GM19395 (cell line): ENCODE measurements at regions not wholly inside any gene's neighbourhood (a gene's known extent, or its start where the extent isn't known, plus 50 kb on each side); places are given as distances from the start of the nearest gene placed in this dataset.

Experiments
- ATAC-seq: cut with Tn5 transposase; IDR thresholded peaks from one replicate; pipeline ENCODE4 v1.9.1; 2021; ENCODE audit warnings: mild to moderate bottlenecking, moderate library complexity; ENCODE audit not compliant: unreplicated experiment

GRCh38 chr3:30290479-30290878 lies 315.9 kb upstream of the TGFBR2 start:
- no peak for ATAC-seq

GRCh38 chr3:30292192-30292893 lies 314.1 kb upstream of the TGFBR2 start:
- no peak for ATAC-seq

- no peak for ATAC-seq
These were observed 312.7 kb upstream of the TGFBR2 start for GRCh38 chr3:30293621-30294240.

- ATAC-seq = no peak
These were observed 312.1 kb upstream of the TGFBR2 start for GRCh38 chr3:30294241-30294667.

GRCh38 chr3:30297112-30297511 lies 309.3 kb upstream of the TGFBR2 start:
- ATAC-seq = no peak

GRCh38 chr3:30299674-30300385 lies 306.6 kb upstream of the TGFBR2 start:
- no peak for ATAC-seq

GRCh38 chr3:30300809-30301208 lies 305.6 kb upstream of the TGFBR2 start:
- no peak for ATAC-seq

- ATAC-seq = no peak
These were observed 304.4 kb upstream of the TGFBR2 start for GRCh38 chr3:30302027-30302426.

GRCh38 chr3:30303770-30304169 lies 302.6 kb upstream of the TGFBR2 start:
- no peak for ATAC-seq

GRCh38 chr3:30305021-30305420 lies 301.4 kb upstream of the TGFBR2 start:
- no peak for ATAC-seq

GRCh38 chr3:30306896-30307295 lies 299.5 kb upstream of the TGFBR2 start:
- no peak for ATAC-seq

- ATAC-seq = no peak
These were observed 298.9 kb upstream of the TGFBR2 start for GRCh38 chr3:30307372-30307950.

GRCh38 chr3:30308131-30308530 lies 298.3 kb upstream of the TGFBR2 start:
- ATAC-seq = no peak

- ATAC-seq = no peak
These were observed 296.1 kb upstream of the TGFBR2 start for GRCh38 chr3:30309961-30310954.

GRCh38 chr3:30311781-30312180 lies 294.6 kb upstream of the TGFBR2 start:
- ATAC-seq = no peak

- ATAC-seq = no peak
These were observed 292.6 kb upstream of the TGFBR2 start for GRCh38 chr3:30313840-30314239.

GRCh38 chr3:30314757-30315325 lies 291.6 kb upstream of the TGFBR2 start:
- ATAC-seq = no peak

GRCh38 chr3:30315447-30315846 lies 291.0 kb upstream of the TGFBR2 start:
- ATAC-seq = no peak

GRCh38 chr3:30317561-30317960 lies 288.8 kb upstream of the TGFBR2 start:
- ATAC-seq = no peak

- no peak for ATAC-seq
These were observed 288.3 kb upstream of the TGFBR2 start for GRCh38 chr3:30318110-30318509.
